NCI-H2227 (cell line): ENCODE measurements at regions not wholly inside any gene's neighbourhood (a gene's known extent, or its start where the extent isn't known, plus 50 kb on each side); places are given as distances from the start of the nearest gene placed in this dataset.

Experiments
- DNase-seq: peaks from one replicate; lab custom pipeline; 2025; ENCODE audit not compliant: unreplicated experiment; lab: John Stamatoyannopoulos, UW

GRCh38 chr12:90333424-90333823 lies 621.6 kb downstream of the CCER1 start:
- DNase-seq, result no peak

GRCh38 chr12:90331821-90332220 lies 623.2 kb downstream of the CCER1 start:
- DNase-seq, result no peak

GRCh38 chr12:90331262-90331661 lies 622.6 kb upstream of the ATP2B1 start:
- no peak for DNase-seq

GRCh38 chr12:90327793-90328743 lies 619.4 kb upstream of the ATP2B1 start:
- DNase-seq, result no peak

GRCh38 chr12:90323217-90323616 lies 614.6 kb upstream of the ATP2B1 start:
- no peak for DNase-seq

GRCh38 chr12:90322006-90322405 lies 613.4 kb upstream of the ATP2B1 start:
- DNase-seq, result no peak

GRCh38 chr12:90321369-90321768 lies 612.7 kb upstream of the ATP2B1 start:
- no peak for DNase-seq

GRCh38 chr12:90311561-90311960 lies 602.9 kb upstream of the ATP2B1 start:
- no peak for DNase-seq

GRCh38 chr12:90305379-90305778 lies 596.7 kb upstream of the ATP2B1 start:
- DNase-seq, result no peak

- DNase-seq, result no peak
These were observed 595.6 kb upstream of the ATP2B1 start for GRCh38 chr12:90304231-90304630.

GRCh38 chr12:90303771-90304170 lies 595.1 kb upstream of the ATP2B1 start:
- no peak for DNase-seq

GRCh38 chr12:90301561-90302133 lies 593.0 kb upstream of the ATP2B1 start:
- DNase-seq, result no peak

GRCh38 chr12:90301095-90301494 lies 592.5 kb upstream of the ATP2B1 start:
- no peak for DNase-seq

- DNase-seq, result no peak
These were observed 591.0 kb upstream of the ATP2B1 start for GRCh38 chr12:90299666-90300065.

GRCh38 chr12:90299121-90299520 lies 590.5 kb upstream of the ATP2B1 start:
- DNase-seq, result no peak

- DNase-seq, result no peak
These were observed 589.8 kb upstream of the ATP2B1 start for GRCh38 chr12:90298289-90298948.

GRCh38 chr12:90295858-90296257 lies 587.2 kb upstream of the ATP2B1 start:
- no peak for DNase-seq

- no peak for DNase-seq
These were observed 583.5 kb upstream of the ATP2B1 start for GRCh38 chr12:90292183-90292582.

- no peak for DNase-seq
These were observed 582.6 kb upstream of the ATP2B1 start for GRCh38 chr12:90290980-90291975.

GRCh38 chr12:90287585-90287984 lies 578.9 kb upstream of the ATP2B1 start:
- DNase-seq, result no peak
